K562 (cell line): ENCODE measurements at regions not wholly inside any gene's neighbourhood (a gene's known extent, or its start where the extent isn't known, plus 50 kb on each side); places are given as distances from the start of the nearest gene placed in this dataset.

Experiments used
- ATAC-seq: fragments of 200-7000 bp; cut with Tn5 transposase; 3 replicates; pipeline ENCODE4 v1.9.1; 2020; ENCODE audit warnings: moderate library complexity
- BruUV-seq: library from RNA; stranded (reverse); fragments of 400-500 nt; replicated peaks from 2 replicates; lab custom pipeline; 2021; lab: Mats Ljungman, UMichigan
- CTCF ChIA-PET: fragments of 300-600 bp; formaldehyde crosslinking; extraction: SDS; loops from one replicate; lab custom pipeline; 2021; ENCODE audit warnings: low intra/inter-chr PET ratio; lab: Yijun Ruan, JAX
- POLR2A ChIA-PET: fragments of 300-600, 350-650 bp; sonication (Branson Sonifier 250); formaldehyde crosslinking; extraction: SDS; loops from one replicate; lab custom pipeline; 2021; ENCODE audit warnings: antibody characterized with exemption, inconsistent platforms; lab: Yijun Ruan, JAX
- DNase-seq, 4 experiments: peaks; one replicate each; pipeline versions ENCODE4 v3.0.0 to v3.0.0-alpha.2; 2011 to 2018; ENCODE audit warnings: low spot score in 3 of 4, mixed read lengths in 3 of 4; ENCODE audit errors: extremely low read depth in 1 of 4
- FAIRE-seq: peaks from 2 replicates; lab custom pipeline; 2011; peaks lifted over from hg19 to GRCh38; lab: Jason Lieb, UNC
- H2AFZ ChIP-seq: 2 replicates; pipeline ENCODE4 v1.6.0; 2011; ENCODE audit warnings: low read depth, low read length, control low read depth, inconsistent platforms
- H3K27ac ChIP-seq: fragments of 200-600 bp; 3 replicates; pipeline ENCODE4 v1.8.0; 2011; ENCODE audit warnings: low read depth, mild to moderate bottlenecking, control low read depth, inconsistent platforms, low read length, moderate library complexity, mixed read lengths; ENCODE audit errors: extremely low read depth
- H3K27me3 ChIP-seq, 2 experiments: fragments of 300-600 bp in 1 of 2; 2 replicates in 1 of 2; 3 replicates in 1 of 2; pipeline versions ENCODE4 v1.6.0 to v1.8.0; 2011; ENCODE audit warnings: inconsistent platforms in 2 of 2, low read length in 2 of 2, mild to moderate bottlenecking in 1 of 2, mixed read lengths in 1 of 2, moderate library complexity in 1 of 2; ENCODE audit not compliant: control insufficient read depth in 2 of 2, insufficient read depth in 2 of 2
- H3K36me3 ChIP-seq: fragments of 300-600 bp; 3 replicates; pipeline ENCODE4 v1.8.0; 2011; ENCODE audit warnings: mild to moderate bottlenecking, low read length, inconsistent platforms; ENCODE audit not compliant: control insufficient read depth, insufficient read depth
- H3K4me1 ChIP-seq, 2 experiments: fragments of 200-600 bp in 1 of 2; replicated peaks in 1 of 2; 2 replicates in 1 of 2; 3 replicates in 1 of 2; pipeline versions ENCODE4 v1.5.1 to v1.8.0; 2011; ENCODE audit warnings: inconsistent platforms in 2 of 2, low read length in 2 of 2, mild to moderate bottlenecking in 1 of 2, mixed read lengths in 1 of 2, moderate library complexity in 1 of 2; ENCODE audit not compliant: control insufficient read depth in 2 of 2, insufficient read depth in 2 of 2
- H3K4me2 ChIP-seq: 2 replicates; pipeline ENCODE4 v1.6.1; 2011; ENCODE audit warnings: low read length, control low read depth, inconsistent platforms, mixed read lengths; ENCODE audit not compliant: insufficient read depth
- H3K4me3 ChIP-seq: fragments of 200-600 bp; sonication (generic), shearing (Covaris generic); 2 replicates; pipeline ENCODE4 v1.5.1; 2016; ENCODE audit warnings: control low read depth, inconsistent platforms
- H3K79me2 ChIP-seq: fragments of 200-600 bp; 3 replicates; pipeline ENCODE4 v1.8.0; 2011; ENCODE audit warnings: low read length, inconsistent platforms; ENCODE audit not compliant: control insufficient read depth, insufficient read depth
- H3K9ac ChIP-seq, 2 experiments: 2 replicates each; pipeline versions ENCODE4 v1.6.0 to v1.6.1; 2011; ENCODE audit warnings: low read depth in 2 of 2, low read length in 2 of 2, control low read depth in 1 of 2, inconsistent platforms in 1 of 2, mild to moderate bottlenecking in 1 of 2, mixed read lengths in 1 of 2; ENCODE audit not compliant: insufficient read depth in 1 of 2
- H3K9me1 ChIP-seq: one replicate; pipeline ENCODE4 v1.6.0; 2011; ENCODE audit warnings: inconsistent platforms, mild to moderate bottlenecking, low read length, moderate library complexity; ENCODE audit not compliant: control insufficient read depth, insufficient read depth
- H3K9me3 ChIP-seq: replicated peaks from 2 replicates; pipeline ENCODE4 v1.5.1; 2011; ENCODE audit warnings: low read depth, low read length, inconsistent platforms; ENCODE audit not compliant: control insufficient read depth, insufficient read depth
- H4K20me1 ChIP-seq: replicated peaks from 2 replicates; pipeline ENCODE4 v1.6.1; 2011; ENCODE audit warnings: low read length, inconsistent platforms, mixed read lengths; ENCODE audit not compliant: control insufficient read depth, insufficient read depth
- ILF3 ChIP-seq: fragments of 450-650 bp; IDR thresholded peaks from 2 replicates; pipeline ENCODE4 v1.6.1; 2018; ENCODE audit warnings: antibody characterized with exemption, mild to moderate bottlenecking, moderate library complexity, borderline replicate concordance
- JUNB ChIP-seq: fragments of 450-650 bp; formaldehyde crosslinking; conservative IDR thresholded peaks from 2 replicates; pipeline ENCODE4 v1.4.0; 2020; ENCODE audit warnings: mild to moderate bottlenecking
- ZBTB7A ChIP-seq: IDR thresholded peaks from 2 replicates; pipeline ENCODE4 v1.6.1; 2011; ENCODE audit warnings: low read depth, mild to moderate bottlenecking, low read length, moderate library complexity, borderline replicate concordance; ENCODE audit not compliant: control insufficient read depth
- WGBS: fragments of 100-300 bp; shearing (Covaris generic); methylation state at CpG from one replicate; pipeline ENCODE4 v1.1.6; 2016; ENCODE audit warnings: low coverage, mixed read lengths; ENCODE audit not compliant: insufficient coverage; ENCODE audit errors: missing lambda C conversion rate; 5-methylcytosine and 5-hydroxymethylcytosine counted together
- in situ Hi-C: fragments of 300-500 bp; cut with MboI; formaldehyde crosslinking; loops from 4 replicates; pipeline ENCODE4 v1.15.0; 2018; ENCODE audit warnings: inconsistent platforms, mixed read lengths
- intact Hi-C: fragments of 100-400 bp; cut with micrococcal nuclease; formaldehyde crosslinking; loops from 2 replicates; pipeline ENCODE4 v1.14.2; 2022
- TF ChIP-seq, protein P1 (sequence below), 3 experiments: fragments of 200-800 bp in 1 of 3; sonication (Bioruptor generic) in 1 of 3; sonication (generic) in 1 of 3; formaldehyde crosslinking in 1 of 3; IDR thresholded peaks; 2 replicates each; pipeline versions ENCODE4 v1.6.1 to v1.8.0; 2016 to 2022; ENCODE audit warnings: mild to moderate bottlenecking in 2 of 3, missing compliant biosample characterization in 2 of 3, missing genetic modification characterization in 2 of 3, missing genetic modification reagents in 1 of 3

DNA sequence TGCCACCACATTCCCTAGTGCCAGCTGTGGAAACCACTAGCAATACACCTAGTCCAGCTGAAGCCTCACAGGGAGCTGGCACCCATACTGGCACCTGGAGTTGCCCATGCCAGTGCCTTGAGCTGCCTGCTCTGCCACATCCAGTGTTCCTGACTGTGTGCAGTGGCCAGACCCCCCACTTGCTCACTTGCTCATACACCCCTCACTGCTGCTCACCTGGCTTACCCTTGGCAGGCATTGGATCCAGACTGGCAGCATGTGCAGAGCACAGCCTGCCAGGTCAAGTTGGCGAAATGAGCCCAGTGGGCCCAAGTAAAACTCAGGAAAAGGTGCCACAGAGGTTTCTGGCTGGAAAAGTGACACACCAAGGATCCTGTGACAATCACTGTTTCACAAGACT lies 1618.6 kb upstream of the PRMT6 start:
- FAIRE-seq = no peak

DNA sequence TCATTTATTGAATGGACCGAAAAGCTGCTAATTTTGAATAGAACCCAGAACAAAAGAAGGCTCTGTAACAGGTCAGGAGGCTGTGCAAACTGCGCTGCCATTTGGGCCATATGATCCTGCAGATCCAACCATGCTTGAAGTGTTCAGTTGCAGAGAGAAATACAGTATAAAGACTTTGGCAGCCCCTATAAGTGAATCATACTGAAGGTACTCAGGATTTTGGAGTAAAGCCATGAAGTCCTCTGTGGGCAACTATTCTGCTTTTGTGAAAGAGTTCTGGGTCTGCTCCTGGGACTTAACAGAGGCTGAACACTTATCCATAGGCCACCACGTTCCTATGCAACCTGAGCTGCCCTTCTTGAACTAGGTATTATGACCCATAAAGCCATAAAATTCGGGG lies 1613.6 kb upstream of the PRMT6 start:
- POLR2A ChIA-PET = no interaction called here

More for the DNA sequence above, 1618.6 kb upstream of the PRMT6 start:
- no peak for ATAC-seq
- no TSS peak for BruUV-seq
- no peak for DNase-seq
- no peaks in the 10 kb centered on the region for H3K4me1 ChIP-seq
- no peak overlapping the region for H3K9ac ChIP-seq
- no peaks in the 10 kb centered on the region for H3K36me3 ChIP-seq
- H3K27me3 ChIP-seq = no peaks in the 10 kb centered on the region
- ChIA-PET POLR2A (no interaction called here), CTCF (no interaction called here)
- no peaks in the 10 kb centered on the region for H3K79me2 ChIP-seq
- WGBS = 7% methylated on average over 1 of the region's 1 CpG
- H3K9me3 ChIP-seq = no peaks in the 10 kb centered on the region
- intact Hi-C loops (no loop called here), in situ Hi-C loops (no loop called here)
- H4K20me1 ChIP-seq = no peaks in the 10 kb centered on the region
- H3K4me2 ChIP-seq = no peak overlapping the region
- no peak overlapping the region for H3K27ac ChIP-seq
- H3K9me1 ChIP-seq = no peaks in the 10 kb centered on the region
- H3K4me3 ChIP-seq = no peak overlapping the region
- TF ChIP-seq JUNB (CRISPR knock-in tag) (no peak), ILF3 (no peak)
- TF ChIP-seq, protein P1, sequence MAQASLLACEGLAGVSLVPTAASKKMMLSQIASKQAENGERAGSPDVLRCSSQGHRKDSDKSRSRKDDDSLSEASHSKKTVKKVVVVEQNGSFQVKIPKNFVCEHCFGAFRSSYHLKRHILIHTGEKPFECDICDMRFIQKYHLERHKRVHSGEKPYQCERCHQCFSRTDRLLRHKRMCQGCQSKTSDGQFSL (CRISPR knock-in tag; IDR thresholded peaks at IDR 0.05) = no peak
- TF ChIP-seq, protein P1 (tag; IDR thresholded peaks at IDR 0.05) = no peak
- no peak overlapping the region for H2AFZ ChIP-seq

More for the DNA sequence above, 1613.6 kb upstream of the PRMT6 start:
- H3K4me2 ChIP-seq = no peak overlapping the region
- no peak for FAIRE-seq
- CTCF ChIA-PET = no interaction called here
- H3K79me2 ChIP-seq = no peaks in the 10 kb centered on the region
- H3K27ac ChIP-seq = no peak overlapping the region
- 0% methylated on average over 4 of the region's 4 CpGs for WGBS
- no peaks in the 10 kb centered on the region for H3K9me1 ChIP-seq
- TF ChIP-seq ZBTB7A = no peak
- no peak overlapping the region for H2AFZ ChIP-seq
- intact Hi-C loops = no loop called here
- H3K9me3 ChIP-seq = no peaks in the 10 kb centered on the region
- H3K27me3 ChIP-seq = no peaks in the 10 kb centered on the region
- BruUV-seq = no TSS peak
- H3K36me3 ChIP-seq = no peaks in the 10 kb centered on the region
- H3K4me1 ChIP-seq = no peaks in the 10 kb centered on the region
- no peak for ATAC-seq
- H3K9ac ChIP-seq = no peak overlapping the region
- no peaks in the 10 kb centered on the region for H4K20me1 ChIP-seq
- no peak overlapping the region for H3K4me3 ChIP-seq
- DNase-seq = no peak
- in situ Hi-C loops = no loop called here
